Keratinocyte (primary cell): ENCODE measurements at regions not wholly inside any gene's neighbourhood (a gene's known extent, or its start where the extent isn't known, plus 50 kb on each side); places are given as distances from the start of the nearest gene placed in this dataset.

Experiments used
- DNase-seq: peaks from one replicate; pipeline ENCODE4 v3.0.0-alpha.2; 2011; ENCODE audit warnings: low read depth, missing footprints, low spot score
- FAIRE-seq: peaks from 2 replicates; lab custom pipeline; 2011; peaks lifted over from hg19 to GRCh38; lab: Jason Lieb, UNC
- H2AFZ ChIP-seq: 2 replicates; pipeline ENCODE4 v1.6.0; 2012; ENCODE audit warnings: low read length, control low read depth, inconsistent platforms; ENCODE audit not compliant: control insufficient read depth
- H3K27ac ChIP-seq: 2 replicates; pipeline ENCODE4 v1.5.1; 2011; ENCODE audit warnings: low read length; ENCODE audit not compliant: control insufficient read depth, insufficient read depth
- H3K27me3 ChIP-seq: 3 replicates; pipeline ENCODE4 v1.6.0; 2011; ENCODE audit warnings: low read length; ENCODE audit not compliant: control insufficient read depth, insufficient read depth; ENCODE audit errors: extremely low read depth
- H3K36me3 ChIP-seq, 2 experiments: 2 replicates in 1 of 2; 3 replicates in 1 of 2; pipeline ENCODE4 v1.5.1; 2011; ENCODE audit warnings: low read length in 2 of 2, mild to moderate bottlenecking in 1 of 2; ENCODE audit not compliant: control insufficient read depth in 2 of 2, insufficient read depth in 2 of 2; ENCODE audit errors: extremely low read depth in 1 of 2
- H3K4me1 ChIP-seq: 3 replicates; pipeline ENCODE4 v1.5.1; 2011; ENCODE audit warnings: low read length; ENCODE audit not compliant: control insufficient read depth, insufficient read depth; ENCODE audit errors: extremely low read depth
- H3K4me2 ChIP-seq: 3 replicates; pipeline ENCODE4 v1.6.0; 2011; ENCODE audit warnings: low read depth, low read length; ENCODE audit not compliant: control insufficient read depth, insufficient read depth; ENCODE audit errors: extremely low read depth
- H3K4me3 ChIP-seq, 3 experiments: fragments of 200-600 bp in 1 of 3; sonication (generic) in 1 of 3; 2 replicates in 2 of 3; 3 replicates in 1 of 3; pipeline ENCODE4 v1.5.1; 2011 to 2016; ENCODE audit warnings: low read length in 3 of 3, mild to moderate bottlenecking in 3 of 3, control low read depth in 2 of 3, inconsistent platforms in 1 of 3, low read depth in 1 of 3, mixed read lengths in 1 of 3, mixed run types in 1 of 3, moderate library complexity in 1 of 3; ENCODE audit not compliant: control insufficient read depth in 2 of 3, insufficient read depth in 2 of 3; ENCODE audit errors: extremely low read depth in 1 of 3
- H3K79me2 ChIP-seq: 2 replicates; pipeline ENCODE4 v1.6.0; 2012; ENCODE audit warnings: low read length; ENCODE audit not compliant: control insufficient read depth, insufficient read depth
- H3K9ac ChIP-seq: 3 replicates; pipeline ENCODE4 v1.6.0; 2011; ENCODE audit warnings: low read length; ENCODE audit not compliant: control insufficient read depth, insufficient read depth; ENCODE audit errors: extremely low read depth
- H3K9me1 ChIP-seq: 3 replicates; pipeline ENCODE4 v1.6.0; 2011; ENCODE audit warnings: low read length; ENCODE audit not compliant: control insufficient read depth, insufficient read depth; ENCODE audit errors: extremely low read depth
- H3K9me3 ChIP-seq: 2 replicates; pipeline ENCODE4 v1.5.1; 2012; ENCODE audit warnings: low read depth, low read length; ENCODE audit not compliant: control insufficient read depth
- H4K20me1 ChIP-seq: 3 replicates; pipeline ENCODE4 v1.6.0; 2011; ENCODE audit warnings: low read length; ENCODE audit not compliant: control insufficient read depth, insufficient read depth; ENCODE audit errors: extremely low read depth
- EZH2 ChIP-seq: IDR thresholded peaks from one replicate; pipeline ENCODE4 v1.6.1; 2012; ENCODE audit warnings: inconsistent platforms, mild to moderate bottlenecking, low read length, moderate library complexity
- dilution Hi-C: fragments of 300-500 bp; cut with MboI; formaldehyde crosslinking; loops from one replicate; pipeline ENCODE4 v1.7.0; 2020; ENCODE audit warnings: low sequenced_read_pairs; ENCODE audit not compliant: extremely low pct_ligation_motif_present
- TF ChIP-seq, protein P1 (sequence below), 3 experiments: IDR thresholded peaks in 1 of 3; conservative IDR thresholded peaks in 1 of 3; optimal IDR thresholded peaks in 1 of 3; 2 replicates in 2 of 3; 3 replicates in 1 of 3; pipeline versions ENCODE3 to v1.5.1; 2011; ENCODE audit warnings: low read length in 3 of 3, mild to moderate bottlenecking in 3 of 3, moderate library complexity in 2 of 3, control low read depth in 1 of 3, inconsistent platforms in 1 of 3; ENCODE audit not compliant: insufficient read depth in 2 of 3; ENCODE audit errors: extremely low read depth in 1 of 3

DNA sequence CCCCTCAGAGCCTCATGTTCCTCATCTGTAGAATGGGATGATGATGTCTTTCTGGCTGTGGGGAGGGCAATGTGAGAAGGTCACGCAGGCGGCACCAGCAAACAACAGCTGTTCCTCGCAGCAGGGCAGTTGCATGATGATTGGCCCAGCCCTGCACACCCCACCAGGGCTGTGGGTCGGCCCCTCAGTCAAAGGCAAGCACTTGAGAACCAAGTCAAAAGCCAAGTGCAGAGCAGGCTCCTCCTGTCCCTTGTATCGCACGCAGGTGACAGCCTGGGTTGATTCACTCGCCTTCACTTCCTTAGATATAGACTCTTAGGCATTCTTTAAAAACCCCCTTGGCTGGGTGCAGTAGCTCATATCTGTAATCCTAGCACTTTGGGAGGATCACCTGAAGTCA, 191.9 kb upstream of the C1orf174 start:
- Histone ChIP-seq H4K20me1 (no peaks in the 10 kb centered on the region), H3K9me3 (peaks cover 4% of the 10 kb centered on the region), H2AFZ (no peak overlapping the region), H3K4me1 (no peaks in the 10 kb centered on the region), H3K27ac (no peak overlapping the region), H3K4me3 (no peak overlapping the region), H3K4me2 (no peak overlapping the region), H3K9ac (no peak overlapping the region), H3K79me2 (no peaks in the 10 kb centered on the region), H3K9me1 (no peaks in the 10 kb centered on the region), H3K36me3 (no peaks in the 10 kb centered on the region), H3K27me3 (no peaks in the 10 kb centered on the region)
- TF ChIP-seq, protein P1, sequence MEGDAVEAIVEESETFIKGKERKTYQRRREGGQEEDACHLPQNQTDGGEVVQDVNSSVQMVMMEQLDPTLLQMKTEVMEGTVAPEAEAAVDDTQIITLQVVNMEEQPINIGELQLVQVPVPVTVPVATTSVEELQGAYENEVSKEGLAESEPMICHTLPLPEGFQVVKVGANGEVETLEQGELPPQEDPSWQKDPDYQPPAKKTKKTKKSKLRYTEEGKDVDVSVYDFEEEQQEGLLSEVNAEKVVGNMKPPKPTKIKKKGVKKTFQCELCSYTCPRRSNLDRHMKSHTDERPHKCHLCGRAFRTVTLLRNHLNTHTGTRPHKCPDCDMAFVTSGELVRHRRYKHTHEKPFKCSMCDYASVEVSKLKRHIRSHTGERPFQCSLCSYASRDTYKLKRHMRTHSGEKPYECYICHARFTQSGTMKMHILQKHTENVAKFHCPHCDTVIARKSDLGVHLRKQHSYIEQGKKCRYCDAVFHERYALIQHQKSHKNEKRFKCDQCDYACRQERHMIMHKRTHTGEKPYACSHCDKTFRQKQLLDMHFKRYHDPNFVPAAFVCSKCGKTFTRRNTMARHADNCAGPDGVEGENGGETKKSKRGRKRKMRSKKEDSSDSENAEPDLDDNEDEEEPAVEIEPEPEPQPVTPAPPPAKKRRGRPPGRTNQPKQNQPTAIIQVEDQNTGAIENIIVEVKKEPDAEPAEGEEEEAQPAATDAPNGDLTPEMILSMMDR (optimal IDR thresholded peaks at IDR 0.05 in 1 of 3, IDR thresholded peaks at IDR 0.05 in 1 of 3, conservative IDR thresholded peaks at IDR 0.05 in 1 of 3; ENCODE audit: extremely low read depth in 1 of 3, insufficient read depth in 2 of 3, low read length in 3 of 3) = no peak
- no peak for TF ChIP-seq EZH2
- DNase-seq (no peak), FAIRE-seq (no peak)
- dilution Hi-C loops = no loop called here

DNA sequence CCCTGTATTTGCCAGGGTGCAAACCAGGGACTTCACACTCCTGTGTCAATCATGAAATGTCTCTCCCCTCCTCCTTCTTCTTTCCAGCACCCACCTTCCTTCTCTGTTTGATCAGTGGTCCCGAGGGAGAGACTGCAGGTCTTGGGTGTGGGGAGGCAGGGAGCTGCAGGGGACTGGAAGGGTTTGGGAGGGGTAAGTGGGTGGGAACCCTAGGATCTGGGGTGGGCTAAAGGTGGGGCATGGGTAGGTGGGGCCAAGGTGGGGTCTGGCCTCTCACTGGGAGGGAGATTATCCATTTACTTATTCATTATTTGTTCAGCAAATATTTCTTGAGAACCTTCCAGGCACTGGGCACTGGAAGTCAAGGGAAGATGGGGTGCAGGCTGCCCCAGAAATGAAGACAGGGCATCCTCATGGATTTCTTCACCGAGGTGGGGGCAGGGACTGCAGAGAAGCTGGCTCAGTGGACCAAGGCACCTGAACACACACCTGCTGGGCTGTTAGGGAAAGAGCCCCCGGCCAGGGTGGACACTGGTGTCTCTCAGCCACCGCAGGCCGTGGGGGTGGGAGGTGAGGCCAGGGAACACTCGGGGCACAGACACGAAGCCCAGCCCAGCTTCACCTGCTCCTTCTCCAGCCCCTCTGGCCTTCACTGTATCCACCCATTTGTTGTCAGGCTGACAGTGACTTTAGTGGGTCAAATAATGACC, 193.9 kb upstream of the C1orf174 start:
- H3K4me3 ChIP-seq = no peak overlapping the region
- FAIRE-seq (no peak), DNase-seq (no peak)
- no peaks in the 10 kb centered on the region for H3K4me1 ChIP-seq
- TF ChIP-seq EZH2 = no peak
- TF ChIP-seq, protein P1 (optimal IDR thresholded peaks at IDR 0.05 in 1 of 3, IDR thresholded peaks at IDR 0.05 in 1 of 3, conservative IDR thresholded peaks at IDR 0.05 in 1 of 3; ENCODE audit: extremely low read depth in 1 of 3, insufficient read depth in 2 of 3, low read length in 3 of 3) = no peak
- H3K27me3 ChIP-seq = no peaks in the 10 kb centered on the region
- no peak overlapping the region for H2AFZ ChIP-seq
- no peak overlapping the region for H3K4me2 ChIP-seq
- no peak overlapping the region for H3K9ac ChIP-seq
- no peaks in the 10 kb centered on the region for H4K20me1 ChIP-seq
- H3K79me2 ChIP-seq = no peaks in the 10 kb centered on the region
- no peak overlapping the region for H3K27ac ChIP-seq
- dilution Hi-C loops = no loop called here
- no peaks in the 10 kb centered on the region for H3K36me3 ChIP-seq
- peaks cover 4% of the 10 kb centered on the region for H3K9me3 ChIP-seq
- H3K9me1 ChIP-seq = no peaks in the 10 kb centered on the region
